BJ (cell line): ENCODE measurements at regions not wholly inside any gene's neighbourhood (a gene's known extent, or its start where the extent isn't known, plus 50 kb on each side); places are given as distances from the start of the nearest gene placed in this dataset.
"Not testable (repeated sequence)": the region's sequence is repeated elsewhere in the genome, so short reads cannot be mapped to it uniquely, and the experiment has no call there.

Source experiments
- CTCF ChIA-PET: fragments of 350-600 bp; formaldehyde crosslinking; extraction: SDS; loops from one replicate; lab custom pipeline; 2021; ENCODE audit warnings: antibody characterized with exemption, inconsistent platforms; lab: Yijun Ruan, JAX
- POLR2A ChIA-PET: fragments of 300-600 bp; sonication (Branson Sonifier 250); formaldehyde crosslinking; extraction: SDS; loops from one replicate; lab custom pipeline; 2021; ENCODE audit warnings: antibody characterized with exemption; lab: Charles Lee
- DNase-seq: peaks from one replicate; pipeline ENCODE4 v3.0.0-alpha.2; 2011; ENCODE audit warnings: low read depth
- H3K27me3 ChIP-seq: 2 replicates; pipeline ENCODE4 v1.6.0; 2011; ENCODE audit warnings: low read length; ENCODE audit not compliant: control insufficient read depth, insufficient read depth
- H3K36me3 ChIP-seq: 2 replicates; pipeline ENCODE4 v1.5.1; 2011; ENCODE audit warnings: low read length; ENCODE audit not compliant: control insufficient read depth, insufficient read depth
- H3K4me3 ChIP-seq: 2 replicates; pipeline ENCODE4 v1.5.1; 2011; ENCODE audit warnings: low read depth, mild to moderate bottlenecking, control low read depth, low read length

DNA sequence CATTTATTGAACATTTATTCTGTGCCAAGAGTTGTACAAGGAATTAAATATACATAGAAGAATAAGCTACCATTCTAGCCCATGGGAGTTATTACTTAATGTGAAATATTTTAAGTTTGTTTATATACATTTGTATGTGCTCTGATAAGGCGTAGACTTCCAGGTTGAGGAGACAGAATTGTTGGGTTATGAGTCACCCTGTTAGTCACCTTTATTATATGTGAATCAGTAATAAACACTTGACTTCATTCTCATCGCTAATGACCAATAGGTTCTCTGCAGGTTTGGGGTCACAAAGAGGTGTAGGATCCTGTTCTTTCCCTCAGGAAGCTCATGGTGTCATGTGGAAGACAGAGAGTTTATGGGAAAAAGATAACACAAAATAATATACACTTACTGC lies 116.9 kb downstream of the SRGAP2 start:
- POLR2A ChIA-PET, H3K27me3 ChIP-seq, DNase-seq, H3K4me3 ChIP-seq, CTCF ChIA-PET, H3K36me3 ChIP-seq: not testable (repeated sequence)

GRCh38 chr1:206326159-206326939 lies 123.0 kb downstream of the SRGAP2 start:
- CTCF ChIA-PET, DNase-seq, H3K4me3 ChIP-seq, POLR2A ChIA-PET, H3K36me3 ChIP-seq, H3K27me3 ChIP-seq: not testable (repeated sequence)

DNA sequence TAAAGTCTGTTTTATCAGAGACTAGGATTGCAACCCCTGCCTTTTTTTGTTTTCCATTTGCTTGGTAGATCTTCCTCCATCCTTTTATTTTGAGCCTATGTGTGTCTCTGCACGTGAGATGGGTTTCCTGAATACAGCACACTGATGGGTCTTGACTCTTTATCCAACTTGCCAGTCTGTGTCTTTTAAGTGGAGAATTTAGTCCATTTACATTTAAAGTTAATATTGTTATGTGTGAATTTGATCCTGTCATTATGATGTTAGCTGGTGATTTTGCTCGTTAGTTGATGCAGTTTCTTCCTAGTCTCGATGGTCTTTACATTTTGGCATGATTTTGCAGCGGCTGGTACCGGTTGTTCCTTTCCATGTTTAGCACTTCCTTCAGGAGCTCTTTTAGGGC lies 128.3 kb downstream of the SRGAP2 start:
- DNase-seq, H3K36me3 ChIP-seq, POLR2A ChIA-PET, CTCF ChIA-PET, H3K27me3 ChIP-seq, H3K4me3 ChIP-seq: not testable (repeated sequence)

GRCh38 chr1:206333316-206333715 lies 130.0 kb downstream of the SRGAP2 start:
- H3K27me3 ChIP-seq, DNase-seq, H3K4me3 ChIP-seq, POLR2A ChIA-PET, CTCF ChIA-PET, H3K36me3 ChIP-seq: not testable (repeated sequence)

GRCh38 chr1:206333897-206334296 lies 130.6 kb downstream of the SRGAP2 start:
- H3K36me3 ChIP-seq, H3K27me3 ChIP-seq, H3K4me3 ChIP-seq, DNase-seq, POLR2A ChIA-PET, CTCF ChIA-PET: not testable (repeated sequence)

DNA sequence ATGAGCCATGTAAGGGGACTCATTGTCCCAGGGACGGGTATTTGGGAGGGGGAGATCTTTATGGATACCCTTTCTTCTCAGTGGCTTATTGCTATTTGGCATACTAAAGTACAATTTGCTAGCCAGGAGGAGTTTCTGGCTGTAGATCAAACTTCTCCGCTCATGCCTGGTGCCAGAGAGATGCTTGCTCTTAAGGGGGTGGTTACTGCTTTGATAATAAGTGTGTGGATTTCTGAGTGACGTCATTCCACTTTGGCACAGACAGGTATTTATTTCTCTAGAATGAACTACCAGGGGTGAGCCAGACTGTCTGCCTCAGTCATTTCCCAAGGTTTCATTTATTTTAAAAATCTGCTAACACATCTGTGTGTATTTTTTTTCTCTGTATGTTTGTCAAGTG lies 131.1 kb downstream of the SRGAP2 start:
- CTCF ChIA-PET, POLR2A ChIA-PET, H3K36me3 ChIP-seq, H3K27me3 ChIP-seq, DNase-seq, H3K4me3 ChIP-seq: not testable (repeated sequence)

DNA sequence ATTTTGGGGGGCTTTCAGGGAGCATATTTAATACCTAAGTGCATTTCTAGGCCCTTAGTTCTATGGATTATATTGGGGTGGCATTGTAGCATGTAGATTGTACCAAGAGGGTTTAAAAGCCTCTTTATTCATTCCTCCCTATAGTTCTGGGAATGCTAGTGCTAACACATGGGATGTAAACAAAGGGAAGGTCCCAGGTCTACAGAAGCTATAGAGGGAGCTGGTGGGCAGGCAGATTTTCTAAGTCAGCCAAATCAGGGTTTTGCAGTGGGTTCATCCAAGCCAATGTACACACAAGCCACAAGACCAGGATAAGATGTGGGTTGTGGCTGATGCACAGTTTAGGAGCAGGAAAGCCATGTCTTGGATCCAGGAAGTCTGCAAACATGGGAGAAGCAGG lies 131.8 kb downstream of the SRGAP2 start:
- CTCF ChIA-PET, H3K36me3 ChIP-seq, H3K4me3 ChIP-seq, H3K27me3 ChIP-seq, POLR2A ChIA-PET, DNase-seq: not testable (repeated sequence)

GRCh38 chr1:206335875-206336846 lies 132.8 kb downstream of the SRGAP2 start:
- H3K36me3 ChIP-seq, CTCF ChIA-PET, DNase-seq, POLR2A ChIA-PET, H3K27me3 ChIP-seq, H3K4me3 ChIP-seq: not testable (repeated sequence)

DNA sequence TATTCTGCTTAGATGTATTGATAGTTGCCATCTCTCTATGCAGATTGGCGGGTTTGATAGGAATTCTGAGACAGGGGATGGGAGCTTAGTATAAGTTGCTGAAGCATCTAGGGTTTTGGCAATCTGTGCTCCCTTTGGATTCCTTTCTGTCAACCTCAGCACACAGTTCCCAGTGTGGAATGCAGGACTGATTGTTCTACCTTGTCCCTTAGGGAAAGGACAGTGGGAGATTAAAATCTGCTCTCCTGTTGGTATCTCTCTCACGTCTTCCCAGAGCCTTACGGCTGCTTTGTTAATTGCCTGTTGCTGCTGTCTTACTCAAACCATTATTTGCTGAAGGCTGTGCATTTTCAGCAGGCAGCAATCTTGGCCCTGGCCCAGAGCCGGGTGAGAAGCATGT lies 133.3 kb upstream of the IKBKE start:
- H3K4me3 ChIP-seq, POLR2A ChIA-PET, H3K36me3 ChIP-seq, CTCF ChIA-PET, H3K27me3 ChIP-seq, DNase-seq: not testable (repeated sequence)

- POLR2A ChIA-PET, CTCF ChIA-PET, H3K36me3 ChIP-seq, H3K4me3 ChIP-seq, H3K27me3 ChIP-seq: not testable (repeated sequence)
- peak; percentile 4 for DNase-seq
Measured at GRCh38 chr1:206350493-206351275, 119.6 kb upstream of the IKBKE start.

DNA sequence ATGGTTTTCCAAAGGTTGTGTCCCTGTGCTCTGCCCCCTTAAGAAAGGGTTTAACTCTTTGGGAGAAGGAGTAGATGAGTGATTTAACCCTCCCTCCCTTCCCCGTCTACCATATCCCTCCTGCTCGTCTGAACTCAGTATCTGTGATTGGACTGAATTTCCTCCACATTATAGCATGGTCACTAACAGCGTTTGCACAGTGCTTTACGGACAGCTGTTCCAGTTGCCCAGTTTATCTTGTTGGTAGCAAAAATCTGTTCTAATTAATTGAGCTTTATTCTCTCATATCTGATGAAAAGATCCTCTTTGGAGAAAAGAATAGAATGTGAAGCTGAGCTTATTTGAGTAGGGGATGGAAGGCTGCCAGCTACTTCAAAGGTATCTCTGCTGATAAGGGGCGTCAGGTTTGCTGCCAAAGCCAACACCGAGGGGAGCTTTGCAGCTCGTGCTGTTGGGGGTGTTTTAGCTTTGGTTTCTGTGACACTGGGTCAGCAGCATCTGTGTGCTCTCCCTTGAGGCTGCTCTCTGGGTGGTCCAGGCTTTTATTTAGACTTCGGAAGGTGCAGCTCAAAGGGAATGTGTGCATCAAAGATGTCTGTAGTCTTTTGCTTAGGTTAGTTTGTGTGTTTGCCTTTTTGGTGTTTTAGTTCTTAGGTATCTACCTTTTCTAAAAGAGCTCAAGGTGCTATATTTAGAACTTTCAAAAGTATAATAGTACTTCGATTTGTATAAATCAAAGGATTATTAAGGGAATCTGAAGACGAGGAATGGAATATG lies 118.8 kb upstream of the IKBKE start:
- H3K4me3 ChIP-seq, H3K36me3 ChIP-seq, H3K27me3 ChIP-seq, POLR2A ChIA-PET, DNase-seq, CTCF ChIA-PET: not testable (repeated sequence)

GRCh38 chr1:206356310-206356709 lies 114.0 kb upstream of the IKBKE start:
- peak; percentile 4 for DNase-seq
- CTCF ChIA-PET, H3K27me3 ChIP-seq, H3K4me3 ChIP-seq, H3K36me3 ChIP-seq, POLR2A ChIA-PET: not testable (repeated sequence)
